ENCODE measurements at regions not wholly inside any gene's neighbourhood (a gene's known extent, or its start where the extent isn't known, plus 50 kb on each side); places are given as distances from the start of the nearest gene placed in this dataset.

- H3K36me3 ChIP-seq (ENCODE audit: insufficient read depth, low read length) = no peaks in the 10 kb centered on the region
- no peaks in the 10 kb centered on the region for H3K27me3 ChIP-seq (ENCODE audit: insufficient read depth, low read length, poor library complexity, severe bottlenecking)
- H3K9me2 ChIP-seq (replicated peaks; ENCODE audit: low read depth, low read length) = no peaks in the 10 kb centered on the region
- H3K4me1 ChIP-seq (ENCODE audit: insufficient read depth, low read length, poor library complexity, severe bottlenecking) = no peaks in the 10 kb centered on the region
- H3K4me3 ChIP-seq (ENCODE audit: low read length, poor library complexity, severe bottlenecking) = no peak overlapping the region
- H3K9ac ChIP-seq (ENCODE audit: low read depth, low read length, poor library complexity, severe bottlenecking) = no peak overlapping the region
- no peak for TF ChIP-seq CTCF (conservative IDR thresholded peaks at IDR 0.05; ENCODE audit: low read length)
- no peak for TF ChIP-seq EZH2phosphoT487 (IDR thresholded peaks at IDR 0.05; ENCODE audit: borderline replicate concordance)
- H3K79me2 ChIP-seq (ENCODE audit: insufficient read depth, low read length) = no peaks in the 10 kb centered on the region
- no peaks in the 10 kb centered on the region for H3F3A ChIP-seq (ENCODE audit: low read depth)
- H2AFZ ChIP-seq (ENCODE audit: low read length) = no peak overlapping the region
- no peaks in the 10 kb centered on the region for H4K20me1 ChIP-seq (ENCODE audit: insufficient read depth, low read length, poor library complexity, severe bottlenecking)
- 0 out of 2 replicates have a peak, but pooled peaks cover 3% of the 10 kb centered on the region for H3K9me3 ChIP-seq (ENCODE audit: insufficient read depth, low read depth, low read length)
- H3K4me2 ChIP-seq (ENCODE audit: low read depth, low read length, poor library complexity, severe bottlenecking) = no peak overlapping the region
These were observed 491.4 kb upstream of the KLF4 start for GRCh38 chr9:107980984-107981383.

- Histone ChIP-seq H3K9ac (ENCODE audit: low read depth, low read length, poor library complexity, severe bottlenecking) (no peak overlapping the region), H4K20me1 (ENCODE audit: insufficient read depth, low read length, poor library complexity, severe bottlenecking) (no peaks in the 10 kb centered on the region), H2AFZ (ENCODE audit: low read length) (no peak overlapping the region), H3K9me3 (ENCODE audit: insufficient read depth, low read depth, low read length) (no peaks in the 10 kb centered on the region), H3K4me2 (ENCODE audit: low read depth, low read length, poor library complexity, severe bottlenecking) (no peak overlapping the region), H3K4me1 (ENCODE audit: insufficient read depth, low read length, poor library complexity, severe bottlenecking) (no peaks in the 10 kb centered on the region), H3K4me3 (ENCODE audit: low read length, poor library complexity, severe bottlenecking) (no peak overlapping the region), H3K36me3 (ENCODE audit: insufficient read depth, low read length) (no peaks in the 10 kb centered on the region), H3K27me3 (ENCODE audit: insufficient read depth, low read length, poor library complexity, severe bottlenecking) (no peaks in the 10 kb centered on the region), H3F3A (ENCODE audit: low read depth) (no peaks in the 10 kb centered on the region), H3K9me2 (replicated peaks; ENCODE audit: low read depth, low read length) (no peaks in the 10 kb centered on the region), H3K79me2 (ENCODE audit: insufficient read depth, low read length) (no peaks in the 10 kb centered on the region)
- TF ChIP-seq EZH2phosphoT487 (IDR thresholded peaks at IDR 0.05; ENCODE audit: borderline replicate concordance) (no peak), CTCF (conservative IDR thresholded peaks at IDR 0.05; ENCODE audit: low read length) (no peak)
These were observed 487.2 kb upstream of the KLF4 start for GRCh38 chr9:107976767-107977166.

- H3K79me2 ChIP-seq (ENCODE audit: insufficient read depth, low read length) = no peaks in the 10 kb centered on the region
- H3K9ac ChIP-seq (ENCODE audit: low read depth, low read length, poor library complexity, severe bottlenecking) = no peak overlapping the region
- no peak overlapping the region for H3K4me2 ChIP-seq (ENCODE audit: low read depth, low read length, poor library complexity, severe bottlenecking)
- H3K4me1 ChIP-seq (ENCODE audit: insufficient read depth, low read length, poor library complexity, severe bottlenecking) = no peaks in the 10 kb centered on the region
- H3K4me3 ChIP-seq (ENCODE audit: low read length, poor library complexity, severe bottlenecking) = no peak overlapping the region
- no peaks in the 10 kb centered on the region for H3F3A ChIP-seq (ENCODE audit: low read depth)
- H4K20me1 ChIP-seq (ENCODE audit: insufficient read depth, low read length, poor library complexity, severe bottlenecking) = no peaks in the 10 kb centered on the region
- no peaks in the 10 kb centered on the region for H3K36me3 ChIP-seq (ENCODE audit: insufficient read depth, low read length)
- no peak overlapping the region for H2AFZ ChIP-seq (ENCODE audit: low read length)
- no peaks in the 10 kb centered on the region for H3K9me3 ChIP-seq (ENCODE audit: insufficient read depth, low read depth, low read length)
- TF ChIP-seq CTCF (conservative IDR thresholded peaks at IDR 0.05; ENCODE audit: low read length) (no peak), EZH2phosphoT487 (IDR thresholded peaks at IDR 0.05; ENCODE audit: borderline replicate concordance) (no peak)
- H3K9me2 ChIP-seq (replicated peaks; ENCODE audit: low read depth, low read length) = no peaks in the 10 kb centered on the region
- H3K27me3 ChIP-seq (ENCODE audit: insufficient read depth, low read length, poor library complexity, severe bottlenecking) = no peaks in the 10 kb centered on the region
These were observed 485.9 kb upstream of the KLF4 start for GRCh38 chr9:107975426-107976010.

Measured in Loucy (cell line).